Lower leg skin (tissue), 3 donors: ENCODE measurements at regions not wholly inside any gene's neighbourhood (a gene's known extent, or its start where the extent isn't known, plus 50 kb on each side); places are given as distances from the start of the nearest gene placed in this dataset.

ENCODE experiments used
- CTCF ChIP-seq, 3 donors: fragments of 450-650 bp; IDR thresholded peaks; one replicate each; pipeline ENCODE4 v1.5.1; 2016; ENCODE audit warnings: antibody characterized with exemption in 3 of 3, mild to moderate bottlenecking in 3 of 3, moderate library complexity in 2 of 3
- POLR2A ChIP-seq, 2 donors: fragments of 450-650 bp; IDR thresholded peaks; one replicate each; pipeline ENCODE4 v1.6.1; 2016 to 2017; ENCODE audit warnings: antibody characterized with exemption in 2 of 2, mild to moderate bottlenecking in 1 of 2, moderate library complexity in 1 of 2

- TF ChIP-seq CTCF (IDR thresholded peaks at IDR 0.05) (no peak), POLR2A (IDR thresholded peaks at IDR 0.05) (no peak)
These were observed 117.9 kb upstream of the ID2 start for GRCh38 chr2:8563814-8564474.
